GM18498 (cell line): ENCODE measurements at regions not wholly inside any gene's neighbourhood (a gene's known extent, or its start where the extent isn't known, plus 50 kb on each side); places are given as distances from the start of the nearest gene placed in this dataset.

Source experiments
- ATAC-seq: cut with Tn5 transposase; IDR thresholded peaks from one replicate; pipeline ENCODE4 v1.9.1; 2021; ENCODE audit warnings: mild to moderate bottlenecking, moderate library complexity; ENCODE audit not compliant: unreplicated experiment

- no peak for ATAC-seq
Observed at GRCh38 chr13:105996391-105997025, 539.0 kb downstream of the EFNB2 start.

GRCh38 chr13:105994340-105994739, 541.1 kb downstream of the EFNB2 start:
- ATAC-seq: no peak

GRCh38 chr13:105991622-105992277, 543.7 kb downstream of the EFNB2 start:
- no peak for ATAC-seq

GRCh38 chr13:105991131-105991530, 544.3 kb downstream of the EFNB2 start:
- no peak for ATAC-seq

- no peak for ATAC-seq
Observed at GRCh38 chr13:105990256-105990958, 545.1 kb downstream of the EFNB2 start.

GRCh38 chr13:105984646-105985045, 550.8 kb downstream of the EFNB2 start:
- ATAC-seq: no peak

GRCh38 chr13:105984236-105984635, 551.2 kb downstream of the EFNB2 start:
- ATAC-seq: no peak

GRCh38 chr13:105982219-105982930, 553.1 kb downstream of the EFNB2 start:
- ATAC-seq: no peak

GRCh38 chr13:105979131-105980011, 556.1 kb downstream of the EFNB2 start:
- ATAC-seq: no peak

- ATAC-seq: no peak
Observed at GRCh38 chr13:105974380-105974779, 561.1 kb downstream of the EFNB2 start.

- no peak for ATAC-seq
Observed at GRCh38 chr13:105972811-105973590, 562.5 kb downstream of the EFNB2 start.

- ATAC-seq: no peak
Observed at GRCh38 chr13:105972306-105972721, 563.1 kb downstream of the EFNB2 start.

GRCh38 chr13:105971738-105972137, 563.7 kb downstream of the EFNB2 start:
- no peak for ATAC-seq

- ATAC-seq: no peak
Observed at GRCh38 chr13:105971312-105971711, 564.1 kb downstream of the EFNB2 start.

GRCh38 chr13:105969761-105970160, 565.7 kb downstream of the EFNB2 start:
- ATAC-seq: no peak

GRCh38 chr13:105965910-105966309, 569.6 kb downstream of the EFNB2 start:
- ATAC-seq: no peak

- ATAC-seq: no peak
Observed at GRCh38 chr13:105962080-105962479, 573.4 kb downstream of the EFNB2 start.

- no peak for ATAC-seq
Observed at GRCh38 chr13:105961438-105961837, 574.0 kb downstream of the EFNB2 start.

- ATAC-seq: no peak
Observed at GRCh38 chr13:105960326-105960725, 575.1 kb downstream of the EFNB2 start.

GRCh38 chr13:105959876-105960275, 575.6 kb downstream of the EFNB2 start:
- no peak for ATAC-seq
